ENCODE measurements at regions not wholly inside any gene's neighbourhood (a gene's known extent, or its start where the extent isn't known, plus 50 kb on each side); places are given as distances from the start of the nearest gene placed in this dataset.

DNA sequence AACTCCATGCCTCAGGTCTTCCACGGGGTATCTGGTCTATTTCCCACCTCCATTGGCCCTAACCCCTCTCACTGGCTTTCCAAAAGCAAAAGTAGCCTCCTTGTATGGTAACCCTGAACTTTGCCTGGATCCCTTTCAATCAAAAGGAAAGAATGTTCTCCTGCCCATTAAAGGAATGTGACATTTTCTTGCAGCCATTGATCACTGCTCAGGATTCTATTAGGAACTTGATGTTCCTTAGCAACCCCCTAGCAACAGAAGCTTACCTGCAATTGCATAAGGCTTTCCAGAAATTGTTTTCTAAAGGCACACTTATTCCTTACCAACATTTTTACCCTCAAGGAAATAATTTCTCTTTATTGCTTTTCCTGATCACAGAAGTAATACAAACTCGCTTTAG, 91.4 kb upstream of the AGAP1 start:
- no peak overlapping the region for H3K4me3 Mint-ChIP-seq
- intact Hi-C loops (cut with micrococcal nuclease) = no loop called here
- no peaks in the 10 kb centered on the region for H3K36me3 Mint-ChIP-seq (ENCODE audit: low read depth)
- no peak overlapping the region for H3K27ac Mint-ChIP-seq
- H3K27me3 Mint-ChIP-seq (ENCODE audit: insufficient read depth) = peaks cover 13% of the 10 kb centered on the region
- H3K4me1 Mint-ChIP-seq (ENCODE audit: low read depth) = no peaks in the 10 kb centered on the region
- peaks cover 5% of the 10 kb centered on the region for H3K9me3 Mint-ChIP-seq
- no peak for DNase-seq (ENCODE audit: low spot score)

- no peak overlapping the region for H3K4me3 Mint-ChIP-seq
- no peaks in the 10 kb centered on the region for H3K36me3 Mint-ChIP-seq (ENCODE audit: low read depth)
- H3K27me3 Mint-ChIP-seq (ENCODE audit: insufficient read depth) = peaks cover 7% of the 10 kb centered on the region
- H3K4me1 Mint-ChIP-seq (ENCODE audit: low read depth) = no peaks in the 10 kb centered on the region
- peaks cover 3% of the 10 kb centered on the region for H3K9me3 Mint-ChIP-seq
- H3K27ac Mint-ChIP-seq = no peak overlapping the region
- intact Hi-C loops (cut with micrococcal nuclease) = no loop called here
- no peak for DNase-seq (ENCODE audit: low spot score)
Observed at GRCh38 chr2:235405612-235406361, 88.1 kb upstream of the AGAP1 start.

DNA sequence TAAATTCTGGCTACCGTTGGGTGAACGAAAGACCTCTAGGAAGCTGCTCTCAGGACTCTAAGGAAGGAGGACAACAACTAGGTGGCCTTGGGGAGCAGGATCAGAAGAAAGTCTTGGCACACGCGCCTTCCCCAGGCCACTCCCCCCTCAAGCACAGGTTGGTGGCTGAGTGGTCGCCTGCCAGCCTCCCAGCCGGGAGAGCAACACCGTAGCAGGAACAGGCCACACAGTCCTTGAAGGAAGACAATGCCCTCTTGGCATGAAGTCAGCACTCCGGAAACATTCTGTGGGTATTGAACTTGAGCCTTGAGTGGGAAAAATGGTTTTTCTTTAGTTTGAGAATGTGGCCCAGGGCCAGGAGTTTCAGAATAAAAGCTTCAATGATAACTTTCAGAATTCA, 87.4 kb upstream of the AGAP1 start:
- Mint-ChIP-seq H3K27ac (no peak overlapping the region), H3K36me3 (ENCODE audit: low read depth) (no peaks in the 10 kb centered on the region)
- intact Hi-C loops (cut with micrococcal nuclease) = no loop called here

DNA sequence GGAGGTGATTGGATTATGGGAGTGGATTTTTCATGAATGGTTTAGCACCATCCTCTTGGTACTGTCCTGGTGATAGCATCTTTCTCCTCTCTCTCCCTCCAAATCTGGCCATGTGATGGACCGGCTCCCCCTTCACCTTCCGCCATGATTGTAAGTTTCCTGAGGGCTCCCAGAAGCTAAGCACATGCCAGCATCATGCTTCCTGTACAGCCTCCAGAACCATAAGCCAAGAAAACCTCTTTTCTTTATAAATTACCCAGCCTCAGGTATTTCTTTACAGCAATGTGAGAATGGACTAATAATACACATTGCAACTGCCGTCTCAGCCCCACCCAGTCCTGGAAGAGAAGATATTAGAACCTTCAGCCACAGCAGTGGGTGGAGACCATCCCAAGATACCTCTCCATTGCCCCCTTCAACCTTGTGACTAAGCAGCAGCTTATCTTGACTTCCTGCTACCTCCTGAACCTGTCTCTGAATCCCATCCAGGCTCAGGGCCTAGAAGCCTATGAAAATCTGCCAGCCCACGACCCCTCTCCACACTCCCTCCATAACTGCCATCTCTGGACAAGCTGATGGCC, 81.8 kb upstream of the AGAP1 start:
- peaks cover 6% of the 10 kb centered on the region for H3K9me3 Mint-ChIP-seq
- H3K4me1 Mint-ChIP-seq (ENCODE audit: low read depth) = no peaks in the 10 kb centered on the region
- no peak overlapping the region for H3K4me3 Mint-ChIP-seq
- no peak for DNase-seq (ENCODE audit: low spot score)
- H3K27me3 Mint-ChIP-seq (ENCODE audit: insufficient read depth) = peaks cover 3% of the 10 kb centered on the region
- intact Hi-C loops (cut with micrococcal nuclease) = no loop called here
- H3K36me3 Mint-ChIP-seq (ENCODE audit: low read depth) = no peaks in the 10 kb centered on the region
- no peak overlapping the region for H3K27ac Mint-ChIP-seq

More for the DNA sequence above, 87.4 kb upstream of the AGAP1 start:
- Mint-ChIP-seq H3K4me1 (ENCODE audit: low read depth) (no peaks in the 10 kb centered on the region), H3K9me3 (peaks cover 3% of the 10 kb centered on the region), H3K27me3 (ENCODE audit: insufficient read depth) (peaks cover 7% of the 10 kb centered on the region), H3K4me3 (no peak overlapping the region)
- DNase-seq (ENCODE audit: low spot score) = no peak

GRCh38 chr2:235413064-235413463, 80.8 kb upstream of the AGAP1 start:
- Mint-ChIP-seq H3K4me3 (no peak overlapping the region), H3K27me3 (ENCODE audit: insufficient read depth) (peaks cover 6% of the 10 kb centered on the region), H3K36me3 (ENCODE audit: low read depth) (no peaks in the 10 kb centered on the region), H3K9me3 (peaks cover 4% of the 10 kb centered on the region), H3K4me1 (ENCODE audit: low read depth) (no peaks in the 10 kb centered on the region), H3K27ac (no peak overlapping the region)
- intact Hi-C loops (cut with micrococcal nuclease) = no loop called here
- no peak for DNase-seq (ENCODE audit: low spot score)

- no peak overlapping the region for H3K27ac Mint-ChIP-seq
- H3K4me1 Mint-ChIP-seq (ENCODE audit: low read depth) = no peaks in the 10 kb centered on the region
- DNase-seq (ENCODE audit: low spot score) = no peak
- no peaks in the 10 kb centered on the region for H3K36me3 Mint-ChIP-seq (ENCODE audit: low read depth)
- H3K4me3 Mint-ChIP-seq = no peak overlapping the region
- peaks cover 3% of the 10 kb centered on the region for H3K9me3 Mint-ChIP-seq
- peaks cover 6% of the 10 kb centered on the region for H3K27me3 Mint-ChIP-seq (ENCODE audit: insufficient read depth)
- intact Hi-C loops (cut with micrococcal nuclease) = no loop called here
Observed at GRCh38 chr2:235414422-235414821, 79.4 kb upstream of the AGAP1 start.

DNA sequence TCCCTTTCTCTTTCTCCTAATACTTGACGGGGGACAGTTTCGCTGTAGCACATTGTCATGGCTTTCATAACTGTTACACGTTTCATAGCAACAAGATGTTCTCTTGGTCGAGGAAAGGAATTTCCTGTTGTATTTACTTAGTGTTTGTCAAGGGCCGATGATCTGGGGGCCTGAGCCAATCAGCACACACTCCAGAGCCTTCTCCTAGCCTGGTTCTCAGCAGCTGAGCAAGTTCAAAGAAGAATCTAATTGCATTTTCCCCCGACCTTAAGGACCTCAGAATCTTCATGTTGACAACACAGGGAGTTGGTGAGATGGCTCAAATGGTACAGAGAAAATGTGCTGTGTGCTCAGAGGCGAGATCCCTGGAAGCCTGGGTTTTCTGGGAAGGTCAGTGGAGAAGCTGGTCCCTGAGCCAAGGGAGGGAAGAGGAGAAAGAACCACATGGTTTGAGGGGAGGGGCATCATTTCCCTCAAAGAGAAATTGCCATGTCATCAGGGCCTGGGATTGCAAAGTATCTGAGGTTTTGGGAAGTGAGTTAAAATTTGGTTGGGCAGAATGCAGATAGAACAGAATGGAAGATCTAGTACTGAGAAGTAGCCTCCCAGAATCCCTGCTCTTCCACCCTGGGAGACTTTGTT, 76.9 kb upstream of the AGAP1 start:
- Mint-ChIP-seq H3K9me3 (peaks cover 3% of the 10 kb centered on the region), H3K27me3 (ENCODE audit: insufficient read depth) (peaks cover 6% of the 10 kb centered on the region), H3K4me1 (ENCODE audit: low read depth) (no peaks in the 10 kb centered on the region), H3K27ac (no peak overlapping the region), H3K4me3 (no peak overlapping the region), H3K36me3 (ENCODE audit: low read depth) (no peaks in the 10 kb centered on the region)
- DNase-seq (ENCODE audit: low spot score) = no peak
- intact Hi-C loops (cut with micrococcal nuclease) = no loop called here

DNA sequence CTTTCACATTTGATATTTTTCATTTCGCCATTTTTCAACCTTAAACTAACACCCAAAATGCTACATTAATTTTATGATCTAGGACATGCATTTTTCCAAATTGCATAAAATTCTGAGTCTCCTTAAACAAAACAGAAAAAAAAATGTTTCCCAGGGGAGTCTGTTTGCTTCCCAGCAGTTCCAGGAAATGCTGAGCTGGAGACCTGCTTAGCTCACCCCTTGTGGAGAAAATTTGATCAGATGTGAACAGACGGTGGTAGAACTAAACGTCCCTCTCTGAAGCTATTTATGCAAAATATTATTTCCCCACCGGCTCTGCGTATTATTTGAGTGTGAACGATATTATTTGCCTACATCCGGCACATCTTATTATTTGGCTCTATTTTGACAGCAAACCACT, 74.9 kb upstream of the AGAP1 start:
- DNase-seq (ENCODE audit: low spot score) = no peak
- no peaks in the 10 kb centered on the region for H3K9me3 Mint-ChIP-seq
- H3K27me3 Mint-ChIP-seq (ENCODE audit: insufficient read depth) = peaks cover 7% of the 10 kb centered on the region
- H3K4me1 Mint-ChIP-seq (ENCODE audit: low read depth) = no peaks in the 10 kb centered on the region
- no peak overlapping the region for H3K4me3 Mint-ChIP-seq
- no peaks in the 10 kb centered on the region for H3K36me3 Mint-ChIP-seq (ENCODE audit: low read depth)
- H3K27ac Mint-ChIP-seq = no peak overlapping the region
- intact Hi-C loops (cut with micrococcal nuclease) = no loop called here

DNA sequence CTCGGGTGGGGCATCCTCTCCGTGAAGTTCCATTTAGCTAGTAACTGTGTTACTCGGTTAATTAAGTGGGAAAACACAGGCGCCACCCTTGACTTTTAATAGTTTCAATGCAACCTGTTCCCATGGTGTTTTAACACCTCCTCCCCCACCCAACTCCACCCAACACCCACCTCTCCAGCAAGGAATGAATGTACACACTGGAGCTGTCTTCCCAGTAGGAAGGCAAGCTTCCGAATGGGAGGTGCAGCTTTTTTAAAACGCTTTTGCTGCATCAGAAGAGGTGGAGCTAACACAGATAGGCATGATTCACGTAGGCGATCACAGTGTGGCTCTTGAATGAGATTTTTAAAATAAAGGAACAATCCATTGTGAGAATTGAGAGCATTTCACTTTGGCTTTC, 73.8 kb upstream of the AGAP1 start:
- H3K9me3 Mint-ChIP-seq = no peaks in the 10 kb centered on the region
- intact Hi-C loops (cut with micrococcal nuclease) = no loop called here
- H3K27me3 Mint-ChIP-seq (ENCODE audit: insufficient read depth) = peaks cover 7% of the 10 kb centered on the region
- H3K27ac Mint-ChIP-seq = no peak overlapping the region
- no peaks in the 10 kb centered on the region for H3K36me3 Mint-ChIP-seq (ENCODE audit: low read depth)
- H3K4me1 Mint-ChIP-seq (ENCODE audit: low read depth) = no peaks in the 10 kb centered on the region
- DNase-seq (ENCODE audit: low spot score) = no peak
- H3K4me3 Mint-ChIP-seq = no peak overlapping the region

DNA sequence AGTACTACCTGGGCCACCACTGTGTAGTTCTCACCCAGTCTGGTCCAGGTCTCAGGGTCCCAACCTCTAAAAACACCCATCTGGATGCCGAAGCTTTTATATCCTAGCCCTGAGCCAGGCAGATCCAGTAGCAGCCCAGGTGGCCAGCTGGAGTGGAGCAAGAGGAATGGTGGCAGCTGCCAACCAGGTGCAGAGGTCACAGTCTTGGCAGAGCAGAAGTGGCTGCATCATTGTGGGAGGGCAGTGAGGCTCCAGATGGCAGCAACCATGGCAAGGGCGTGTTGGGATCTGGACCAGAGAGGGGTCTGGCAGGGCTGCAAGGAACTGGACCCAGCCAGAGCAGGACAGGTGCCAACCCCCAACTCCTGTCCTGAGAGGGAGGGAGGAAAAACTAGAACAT, 72.2 kb upstream of the AGAP1 start:
- H3K4me1 Mint-ChIP-seq (ENCODE audit: low read depth) = no peaks in the 10 kb centered on the region
- DNase-seq (ENCODE audit: low spot score) = no peak
- no peaks in the 10 kb centered on the region for H3K9me3 Mint-ChIP-seq
- no peaks in the 10 kb centered on the region for H3K36me3 Mint-ChIP-seq (ENCODE audit: low read depth)
- H3K27ac Mint-ChIP-seq = no peak overlapping the region
- no peak overlapping the region for H3K4me3 Mint-ChIP-seq
- intact Hi-C loops (cut with micrococcal nuclease) = no loop called here
- H3K27me3 Mint-ChIP-seq (ENCODE audit: insufficient read depth) = peaks cover 7% of the 10 kb centered on the region

DNA sequence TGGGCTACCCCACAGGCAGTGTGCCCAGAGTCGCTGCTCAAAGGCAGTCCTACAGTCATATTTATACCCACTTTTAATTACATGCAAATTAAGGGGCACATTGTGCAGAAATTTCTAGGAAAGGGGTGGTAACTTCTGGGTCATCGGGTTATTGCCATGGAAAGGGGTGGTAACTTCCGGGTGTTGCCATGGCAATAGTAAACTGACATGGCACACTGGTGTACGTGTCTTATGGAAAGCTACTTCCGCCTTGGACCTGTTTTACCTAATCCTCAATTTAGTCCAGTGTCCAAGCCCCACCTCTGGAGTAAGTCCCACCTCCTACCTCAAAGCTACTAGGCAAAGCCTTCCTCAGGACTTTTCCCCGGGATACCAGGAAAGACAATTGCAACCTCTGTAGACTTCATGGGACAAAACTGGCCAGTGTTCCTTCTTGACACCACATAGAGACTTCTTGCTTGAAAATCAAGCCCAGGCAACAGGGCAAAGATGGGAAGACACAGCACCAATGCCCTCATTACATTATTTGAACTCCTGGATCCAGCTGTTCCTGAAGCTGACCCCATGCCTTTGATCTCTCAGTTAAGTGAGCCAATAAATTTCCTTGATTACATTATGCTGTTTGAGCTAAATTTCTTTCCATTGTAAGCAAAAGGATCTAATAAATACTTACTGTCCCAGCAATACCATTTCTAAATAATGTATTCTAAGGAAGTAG, 63.3 kb upstream of the AGAP1 start:
- Mint-ChIP-seq H3K36me3 (ENCODE audit: low read depth) (no peaks in the 10 kb centered on the region), H3K27me3 (ENCODE audit: insufficient read depth) (peaks cover 2% of the 10 kb centered on the region), H3K4me3 (no peak overlapping the region), H3K9me3 (no peaks in the 10 kb centered on the region), H3K4me1 (ENCODE audit: low read depth) (no peaks in the 10 kb centered on the region), H3K27ac (no peak overlapping the region)
- DNase-seq (ENCODE audit: low spot score) = no peak
- intact Hi-C loops (cut with micrococcal nuclease) = no loop called here

DNA sequence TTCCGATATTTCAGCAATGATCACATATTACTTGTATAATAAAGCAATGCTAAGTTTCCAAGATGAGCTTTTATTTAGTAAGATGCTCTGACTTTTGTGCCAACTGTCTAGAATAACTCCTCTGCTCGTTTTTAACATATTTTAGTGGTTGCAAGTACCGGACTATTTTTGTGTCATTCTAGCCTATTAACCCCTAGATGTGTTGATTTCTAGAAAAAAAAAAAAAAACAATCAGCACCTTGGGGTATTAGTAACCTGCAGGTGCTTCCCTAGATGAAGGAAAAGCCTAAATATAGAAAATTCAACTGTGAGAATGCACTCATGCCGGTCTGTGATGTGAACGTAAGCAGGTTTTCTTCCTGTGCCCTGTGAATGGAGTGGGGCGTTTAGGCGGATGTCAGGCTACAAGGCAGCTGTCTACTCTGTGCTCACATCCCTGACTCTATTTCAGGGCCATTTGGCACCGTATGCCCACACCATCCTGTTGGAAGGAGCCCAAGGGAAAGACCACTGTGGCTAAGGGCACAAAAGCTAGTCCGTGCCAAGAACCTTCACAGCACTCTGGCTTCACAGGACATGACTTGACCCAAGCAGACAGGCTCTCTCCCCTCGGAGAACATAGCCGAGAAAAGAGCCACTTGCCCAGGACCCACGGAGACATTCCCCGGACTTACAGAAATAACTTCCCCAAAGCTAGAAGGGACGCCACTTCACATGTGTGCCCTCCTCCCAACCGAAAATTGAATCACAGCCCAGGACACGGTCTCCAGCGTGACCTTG, 60.9 kb upstream of the AGAP1 start:
- intact Hi-C loops (cut with micrococcal nuclease) = no loop called here
- Mint-ChIP-seq H3K4me1 (ENCODE audit: low read depth) (no peaks in the 10 kb centered on the region), H3K4me3 (no peak overlapping the region), H3K36me3 (ENCODE audit: low read depth) (no peaks in the 10 kb centered on the region), H3K27me3 (ENCODE audit: insufficient read depth) (peaks cover 2% of the 10 kb centered on the region), H3K9me3 (no peaks in the 10 kb centered on the region), H3K27ac (no peak overlapping the region)
- no peak for DNase-seq (ENCODE audit: low spot score)

Measured in activated T-helper 1 cell treated with anti-CD3 and anti-CD28 coated beads, Interleukin-12 subunit alpha, Interleukin-12 subunit beta, Interleukin-2, Interleukin-4 antibody, amounts not matched to agents 30 ng/mL and 10 ng/mL and 1 ng/mL, durations not matched to agents 14 hours and 24 hours and 36 hours (primary cell).